GM18858 (cell line): ENCODE measurements at regions not wholly inside any gene's neighbourhood (a gene's known extent, or its start where the extent isn't known, plus 50 kb on each side); places are given as distances from the start of the nearest gene placed in this dataset.
"Not testable (repeated sequence)": the region's sequence is repeated elsewhere in the genome, so short reads cannot be mapped to it uniquely, and the experiment has no call there.

Source experiments
- ATAC-seq: cut with Tn5 transposase; IDR thresholded peaks from one replicate; pipeline ENCODE4 v1.9.1; 2021; ENCODE audit not compliant: unreplicated experiment

- no peak for ATAC-seq
Observed at GRCh38 chr3:25895031-25895430, 105.1 kb downstream of the OXSM start.

DNA sequence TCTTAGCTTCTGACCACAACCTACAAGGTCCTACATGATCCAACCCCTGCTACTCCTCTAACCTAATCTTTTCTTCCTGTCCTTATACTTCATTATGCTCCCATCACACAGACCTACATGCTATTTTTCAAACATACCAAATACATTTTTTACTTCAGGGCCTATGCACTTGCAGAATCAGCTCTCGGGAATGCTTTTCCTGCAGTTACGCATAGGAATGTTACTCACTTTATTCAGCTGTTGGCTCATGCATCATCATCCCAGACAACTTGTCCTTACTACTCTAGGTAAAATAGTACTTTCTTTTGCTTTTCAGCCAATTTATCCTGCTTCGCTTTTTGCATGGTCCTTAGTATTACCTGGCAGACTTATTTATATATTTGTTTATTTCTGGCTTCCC is 105.6 kb downstream of the OXSM start:
- no peak for ATAC-seq

GRCh38 chr3:25897019-25897418 is 107.1 kb downstream of the OXSM start:
- ATAC-seq, result peak; percentile 68

DNA sequence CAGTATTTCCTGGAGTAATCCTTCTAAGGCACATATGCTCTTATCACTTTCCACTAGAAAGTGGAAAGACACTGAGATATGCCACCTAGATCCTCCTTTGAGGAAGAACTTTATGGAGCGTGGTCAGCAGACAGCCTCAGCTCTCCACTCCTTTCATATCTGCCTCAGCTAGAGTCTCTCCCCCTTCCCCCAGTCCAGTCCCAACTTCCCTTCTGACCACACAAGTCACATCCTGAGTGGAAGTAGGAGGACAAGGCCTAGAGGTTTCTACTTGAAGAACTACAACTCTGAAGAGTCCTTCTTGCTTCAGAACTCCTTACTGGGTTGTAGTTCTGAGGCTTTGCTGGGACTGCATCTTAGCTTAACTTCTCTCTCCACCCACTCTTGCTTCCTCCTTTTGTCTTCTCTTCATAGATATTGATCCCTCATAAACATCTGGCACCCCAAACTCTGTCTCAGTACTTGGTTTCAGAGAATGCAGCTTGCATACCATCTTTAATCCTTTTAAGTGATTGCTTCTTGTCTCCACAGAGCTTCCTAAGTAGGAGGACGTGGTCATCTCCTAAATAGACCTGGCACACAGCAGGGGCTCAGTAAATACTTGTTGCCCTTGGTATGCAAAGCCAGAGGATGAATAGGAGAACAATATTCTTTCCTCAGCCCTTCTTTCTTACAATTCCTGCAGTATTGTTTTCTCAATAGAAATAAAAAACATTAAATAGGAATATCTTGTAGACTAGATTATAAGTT is 109.6 kb downstream of the OXSM start:
- ATAC-seq, result no peak

- no peak for ATAC-seq
Observed at GRCh38 chr3:25900161-25900560, 110.3 kb downstream of the OXSM start.

GRCh38 chr3:25901796-25902195 is 111.9 kb downstream of the OXSM start:
- ATAC-seq, result no peak

GRCh38 chr3:25902586-25902985 is 112.7 kb downstream of the OXSM start:
- ATAC-seq, result no peak

DNA sequence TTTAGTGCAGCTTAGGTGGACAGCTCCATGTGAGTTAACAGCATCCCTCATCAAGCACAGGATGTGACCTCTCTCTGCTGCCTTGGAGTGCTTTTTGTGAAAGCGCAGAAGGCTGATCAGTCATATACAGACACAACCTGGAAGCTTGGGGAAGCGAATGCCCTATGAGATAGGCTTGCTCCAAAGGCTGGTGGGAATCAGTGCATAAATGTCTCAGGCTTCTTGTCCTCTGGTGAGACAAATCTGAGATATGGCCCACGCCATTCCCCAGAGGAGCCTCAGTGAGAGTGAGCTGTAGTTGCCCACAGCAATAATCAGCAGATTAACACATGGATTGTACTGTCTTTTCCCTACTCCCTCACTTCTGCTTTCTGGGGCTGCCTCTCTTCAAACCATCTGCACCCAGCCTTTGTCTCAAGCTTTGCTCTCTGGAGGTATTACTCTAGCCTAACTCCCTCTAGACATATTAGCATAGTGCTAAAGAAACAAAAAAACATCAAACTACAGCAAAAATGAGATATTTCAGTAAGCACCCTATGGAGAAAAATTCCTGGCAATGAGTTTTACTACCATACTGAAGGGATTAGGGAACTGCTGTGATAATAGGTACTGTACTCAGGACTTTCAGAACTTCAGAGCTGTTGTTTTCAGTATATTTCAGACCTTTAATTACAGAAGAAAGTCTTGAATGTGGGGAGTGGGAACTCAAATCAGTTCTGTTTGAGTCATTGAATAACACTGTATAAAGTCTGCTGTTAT is 113.7 kb downstream of the OXSM start:
- ATAC-seq, result no peak

- no peak for ATAC-seq
Observed at GRCh38 chr3:25904206-25904605, 114.3 kb downstream of the OXSM start.

DNA sequence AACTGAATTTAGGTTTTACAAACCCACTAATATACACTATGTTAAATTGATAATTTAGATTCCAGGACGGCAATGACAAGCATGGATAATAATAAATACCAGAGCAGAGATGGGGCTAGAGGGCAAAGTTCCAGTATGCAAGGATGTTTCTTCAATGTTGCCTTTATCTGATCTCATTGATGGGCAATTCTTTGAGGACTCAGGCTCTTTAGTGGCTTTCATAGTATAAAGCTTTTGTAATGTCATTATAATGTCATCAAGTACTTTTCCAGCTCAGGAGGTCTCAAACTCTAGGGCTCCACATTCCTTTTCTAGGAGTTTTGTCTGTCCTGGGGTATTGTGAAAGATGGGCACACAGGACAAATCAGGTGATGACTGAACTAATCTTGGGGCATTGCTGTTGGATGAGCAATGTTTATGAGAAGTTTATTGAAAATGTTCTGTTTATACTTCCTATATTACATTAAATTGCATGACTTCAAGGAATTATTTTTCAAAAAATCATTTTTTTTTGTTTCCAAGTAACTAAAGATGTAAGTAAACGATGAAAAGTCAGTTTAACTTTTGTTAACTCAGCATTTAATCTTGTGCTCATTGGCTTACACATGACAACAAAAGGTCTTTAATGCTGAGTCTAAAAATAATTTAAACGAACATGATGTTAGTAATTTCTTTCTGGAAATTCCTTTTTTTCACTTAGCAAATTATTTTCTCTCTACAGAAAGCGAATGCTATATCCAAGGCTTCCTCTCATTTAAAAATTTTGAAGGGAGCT is 116.4 kb downstream of the OXSM start:
- no peak for ATAC-seq

DNA sequence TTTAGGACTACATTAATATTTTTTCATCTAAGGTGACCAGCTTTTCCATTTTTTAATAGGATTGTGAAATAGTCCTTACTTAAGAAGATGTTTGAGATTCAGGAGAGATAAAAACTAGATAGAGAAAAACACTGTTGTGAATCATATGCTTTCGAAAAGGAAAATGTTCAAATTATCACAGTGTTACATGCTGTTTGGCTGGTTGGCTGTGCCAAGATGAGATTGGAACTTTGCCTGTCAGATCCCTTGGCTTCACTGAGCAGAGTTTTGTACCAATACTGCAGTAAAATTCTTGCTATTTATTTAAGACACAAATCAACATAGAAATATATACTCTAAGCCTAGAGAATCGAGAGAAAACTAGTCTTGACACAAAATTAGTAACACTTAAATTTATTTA is 117.2 kb downstream of the OXSM start:
- ATAC-seq, result no peak

- no peak for ATAC-seq
Observed at GRCh38 chr3:25910105-25910504, 120.2 kb downstream of the OXSM start.

DNA sequence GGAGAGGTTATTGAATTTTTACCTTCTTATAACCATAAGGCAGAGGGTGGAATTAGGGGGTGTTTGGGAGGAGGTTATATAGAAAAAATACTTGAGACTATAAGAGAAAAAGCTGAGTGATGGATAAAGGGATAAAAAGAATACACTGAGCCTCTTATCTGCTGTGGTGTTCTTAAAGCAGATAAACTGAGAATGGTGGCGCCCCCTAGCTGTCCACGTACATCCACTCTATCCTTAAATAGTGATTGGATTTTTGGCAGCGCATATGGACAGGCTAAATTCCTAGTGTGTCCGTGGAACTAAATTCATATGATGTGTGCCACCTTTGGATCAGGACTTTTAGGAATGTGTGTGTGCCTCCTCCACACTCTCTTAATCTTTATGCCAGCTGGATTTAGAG is 121.1 kb downstream of the OXSM start:
- ATAC-seq, result no peak

- ATAC-seq, result no peak
Observed at GRCh38 chr3:25911525-25912295, 121.8 kb downstream of the OXSM start.

- no peak for ATAC-seq
Observed at GRCh38 chr3:25913179-25913578, 123.3 kb downstream of the OXSM start.

DNA sequence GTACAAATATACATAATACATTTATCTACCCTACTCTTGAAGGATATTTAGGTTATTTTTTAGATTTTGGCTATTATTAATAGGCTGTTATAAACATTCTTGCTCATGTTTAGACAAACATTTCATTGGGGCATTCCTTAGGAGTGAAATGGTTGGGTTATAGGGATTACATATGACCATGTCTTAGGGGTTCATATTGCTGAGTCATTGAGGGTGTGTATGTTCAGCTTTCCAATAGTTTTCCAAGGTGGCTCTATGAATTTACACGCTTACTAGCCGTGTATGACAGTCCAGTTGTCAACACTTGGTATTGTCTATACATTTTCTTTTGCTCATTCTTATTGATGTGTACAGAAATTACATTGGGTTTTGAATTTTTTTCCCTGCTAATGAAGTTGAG is 125.8 kb downstream of the OXSM start:
- ATAC-seq, result no peak

- ATAC-seq, result no peak
Observed at GRCh38 chr3:25916321-25916720, 126.4 kb downstream of the OXSM start.

DNA sequence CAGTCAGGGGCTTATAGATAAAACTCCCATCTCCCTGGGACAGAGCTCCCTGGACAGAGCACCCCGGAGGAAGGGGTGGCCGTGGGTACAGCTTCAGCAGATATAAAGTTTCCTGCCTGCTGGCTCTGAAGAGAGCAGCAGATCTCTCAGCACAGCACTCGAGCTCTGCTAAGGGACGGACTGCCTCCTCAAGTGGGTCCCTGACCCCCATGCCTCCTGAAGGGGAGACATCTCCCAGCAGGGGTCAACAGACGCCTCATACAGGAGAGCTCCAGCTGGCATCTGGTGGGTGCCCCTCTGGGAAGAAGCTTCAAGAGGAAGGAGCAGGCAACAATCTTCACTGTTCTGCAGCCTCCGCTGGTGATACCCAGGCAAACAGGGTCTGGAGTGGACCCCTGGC is 142.1 kb downstream of the OXSM start:
- not testable (repeated sequence) for ATAC-seq

DNA sequence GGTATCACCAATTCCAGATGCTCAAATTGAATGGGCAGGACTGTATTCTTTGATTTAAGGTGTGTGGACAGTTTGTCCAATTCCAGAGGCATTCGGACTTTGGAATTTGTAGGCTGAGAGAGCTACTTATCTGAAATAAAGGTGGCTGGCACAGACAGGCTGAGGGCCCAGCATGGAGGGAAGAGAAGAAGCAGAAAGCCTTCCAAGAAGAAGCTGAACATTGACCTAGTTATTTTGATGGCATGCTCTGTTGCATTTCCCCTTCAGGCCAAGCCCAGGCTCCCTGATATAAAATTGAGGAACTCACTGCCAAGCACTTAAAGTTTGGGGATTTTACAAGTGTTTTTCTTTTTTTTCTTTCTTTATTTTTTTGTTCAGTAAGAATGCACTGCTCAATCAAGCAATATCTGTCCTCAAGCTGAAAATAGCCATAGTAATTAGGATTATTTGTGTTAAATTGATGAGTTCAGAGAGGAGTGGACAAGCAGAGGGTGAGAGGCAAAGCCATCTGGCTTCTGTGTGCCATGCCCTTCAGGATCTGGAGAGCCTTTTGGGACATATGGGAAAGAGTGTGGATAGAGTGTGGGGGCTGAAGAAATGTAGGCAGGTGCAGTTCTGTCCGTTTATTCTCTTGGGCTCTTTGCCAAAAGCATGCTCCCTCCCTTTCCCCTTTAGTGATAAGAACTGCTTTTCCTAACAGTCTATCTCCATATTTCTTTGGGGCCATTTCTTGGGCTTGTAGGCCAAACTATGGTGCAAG is 148.9 kb downstream of the OXSM start:
- no peak for ATAC-seq

DNA sequence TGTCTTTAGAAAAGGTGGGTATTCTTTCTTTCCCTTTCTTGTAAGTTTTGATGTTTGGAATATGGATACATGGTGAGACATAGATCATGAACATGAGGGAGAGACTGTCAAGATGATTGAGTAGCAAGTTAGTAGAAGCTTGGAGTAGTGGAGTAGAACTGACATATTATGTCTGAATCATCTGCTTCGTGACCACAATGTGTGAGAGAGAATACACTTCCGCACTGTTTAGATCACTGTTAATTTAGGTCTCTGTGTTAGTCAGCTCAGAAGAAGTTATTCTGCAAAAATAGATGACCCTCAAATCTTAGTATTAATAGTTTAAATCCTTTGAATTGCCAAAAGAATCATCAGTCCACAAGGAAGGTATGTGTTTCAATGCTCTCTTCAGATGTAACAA is 151.0 kb downstream of the OXSM start:
- no peak for ATAC-seq
